AG09319 (cell line): ENCODE measurements at regions not wholly inside any gene's neighbourhood (a gene's known extent, or its start where the extent isn't known, plus 50 kb on each side); places are given as distances from the start of the nearest gene placed in this dataset.

Source experiments
- DNase-seq: peaks from one replicate; pipeline ENCODE4 v3.0.0-alpha.2; 2010; ENCODE audit warnings: low read depth; ENCODE audit errors: extremely low read depth
- CTCF ChIP-seq: IDR thresholded peaks from 2 replicates; pipeline ENCODE4 v1.5.1; 2011; ENCODE audit warnings: low read depth, mild to moderate bottlenecking, inconsistent platforms, low read length, moderate library complexity

GRCh38 chr7:89770161-89770560 is 384.1 kb upstream of the STEAP1 start:
- no peak for TF ChIP-seq CTCF
- DNase-seq, result no peak

GRCh38 chr7:89771003-89771636 is 383.1 kb upstream of the STEAP1 start:
- DNase-seq, result no peak
- peak; percentile 1; the same call in 1 of the 2 replicates for TF ChIP-seq CTCF

- DNase-seq, result no peak
- TF ChIP-seq CTCF, result no peak
Measured at GRCh38 chr7:89772276-89772675, 382.0 kb upstream of the STEAP1 start.

- TF ChIP-seq CTCF, result no peak
- no peak for DNase-seq
Measured at GRCh38 chr7:89773611-89774010, 380.7 kb upstream of the STEAP1 start.

GRCh38 chr7:89775459-89775858 is 378.8 kb upstream of the STEAP1 start:
- no peak for TF ChIP-seq CTCF
- no peak for DNase-seq

- DNase-seq, result no peak
- TF ChIP-seq CTCF, result no peak
Measured at GRCh38 chr7:89776980-89777379, 377.3 kb upstream of the STEAP1 start.

GRCh38 chr7:89777499-89777898 is 376.8 kb upstream of the STEAP1 start:
- TF ChIP-seq CTCF, result no peak
- no peak for DNase-seq
